IPS DF 6.9 (cell line): ENCODE measurements at regions not wholly inside any gene's neighbourhood (a gene's known extent, or its start where the extent isn't known, plus 50 kb on each side); places are given as distances from the start of the nearest gene placed in this dataset.
"Not testable (repeated sequence)": the region's sequence is repeated elsewhere in the genome, so short reads cannot be mapped to it uniquely, and the experiment has no call there.

Experiments used
- DNase-seq: peaks from one replicate; pipeline ENCODE4 v3.0.0-alpha.2; 2013; ENCODE audit warnings: low read depth, low spot score
- H3K27ac ChIP-seq: one replicate; pipeline ENCODE4 v1.5.1; 2013; ENCODE audit warnings: low read length, control low read depth
- H3K27me3 ChIP-seq: 2 replicates; pipeline ENCODE4 v1.6.1; 2013; ENCODE audit warnings: mild to moderate bottlenecking, low read length; ENCODE audit not compliant: control insufficient read depth, insufficient read depth
- H3K36me3 ChIP-seq: 2 replicates; pipeline ENCODE4 v1.6.1; 2013; ENCODE audit warnings: low read length; ENCODE audit not compliant: control insufficient read depth, insufficient read depth
- H3K4me1 ChIP-seq: 2 replicates; pipeline ENCODE4 v1.6.1; 2013; ENCODE audit warnings: low read length; ENCODE audit not compliant: control insufficient read depth, insufficient read depth
- H3K4me3 ChIP-seq: 2 replicates; pipeline ENCODE4 v1.5.1; 2013; ENCODE audit warnings: mild to moderate bottlenecking, low read length
- H3K9me3 ChIP-seq: 2 replicates; pipeline ENCODE4 v1.6.1; 2013; ENCODE audit warnings: low read length, inconsistent platforms; ENCODE audit not compliant: control insufficient read depth, insufficient read depth
- WGBS: extraction: QIAGEN DNeasy Blood & Tissue Kit; methylation state at CpG from one replicate; pipeline ENCODE4 v1.1.7; 2013; ENCODE audit warnings: mixed read lengths, missing lambda C conversion rate; ENCODE audit not compliant: insufficient read length, insufficient coverage; 5-methylcytosine and 5-hydroxymethylcytosine counted together

DNA sequence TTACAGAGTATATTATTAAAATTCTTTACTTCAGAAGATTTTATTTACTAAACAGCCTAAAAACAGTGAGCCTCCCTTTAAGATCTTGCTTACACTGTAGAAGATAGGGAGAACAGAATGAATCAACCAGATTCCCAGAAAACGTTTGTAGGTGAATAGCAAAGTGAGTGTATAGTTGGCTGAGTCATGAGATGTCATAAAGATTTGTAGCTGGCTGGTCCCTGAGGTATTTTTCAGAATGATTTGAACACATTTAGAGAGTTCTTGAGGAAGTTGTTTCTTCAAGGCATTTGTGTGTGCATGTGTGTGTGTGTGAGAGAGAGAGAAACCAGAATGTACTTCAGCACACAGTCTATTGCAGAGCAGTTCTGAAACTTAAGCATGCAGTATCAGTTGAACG is 159.4 kb upstream of the PRR16 start:
- no peak overlapping the region for H3K4me3 ChIP-seq
- WGBS: no CpG with 5 or more reads among the region's 2 CpGs
- no peaks in the 10 kb centered on the region for H3K27me3 ChIP-seq
- H3K9me3 ChIP-seq: no peaks in the 10 kb centered on the region
- no peaks in the 10 kb centered on the region for H3K4me1 ChIP-seq
- no peak for DNase-seq
- H3K36me3 ChIP-seq: no peaks in the 10 kb centered on the region
- no peak overlapping the region for H3K27ac ChIP-seq

DNA sequence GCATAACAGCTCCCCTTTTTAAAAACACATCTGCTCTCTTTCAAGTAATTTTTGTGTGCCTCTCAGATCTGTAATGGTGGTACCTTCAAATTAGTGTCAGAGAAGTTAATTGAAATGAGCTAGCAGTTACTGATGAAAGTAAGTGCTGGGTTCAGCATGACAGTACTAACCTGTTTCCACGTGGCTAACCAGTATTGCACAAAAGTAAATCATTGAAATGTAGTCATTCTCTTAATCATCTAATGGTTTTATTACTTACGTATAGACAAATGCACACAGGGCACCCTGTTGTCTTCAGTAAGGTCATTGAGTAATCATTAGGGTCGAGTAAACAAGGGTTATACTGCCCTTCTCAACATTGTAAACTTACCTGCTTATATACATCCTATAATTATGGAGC is 157.8 kb upstream of the PRR16 start:
- Histone ChIP-seq H3K27ac (no peak overlapping the region), H3K36me3 (no peaks in the 10 kb centered on the region), H3K9me3 (no peaks in the 10 kb centered on the region), H3K4me3 (no peak overlapping the region), H3K4me1 (no peaks in the 10 kb centered on the region), H3K27me3 (no peaks in the 10 kb centered on the region)
- WGBS: no CpG with 5 or more reads among the region's 3 CpGs
- no peak for DNase-seq

DNA sequence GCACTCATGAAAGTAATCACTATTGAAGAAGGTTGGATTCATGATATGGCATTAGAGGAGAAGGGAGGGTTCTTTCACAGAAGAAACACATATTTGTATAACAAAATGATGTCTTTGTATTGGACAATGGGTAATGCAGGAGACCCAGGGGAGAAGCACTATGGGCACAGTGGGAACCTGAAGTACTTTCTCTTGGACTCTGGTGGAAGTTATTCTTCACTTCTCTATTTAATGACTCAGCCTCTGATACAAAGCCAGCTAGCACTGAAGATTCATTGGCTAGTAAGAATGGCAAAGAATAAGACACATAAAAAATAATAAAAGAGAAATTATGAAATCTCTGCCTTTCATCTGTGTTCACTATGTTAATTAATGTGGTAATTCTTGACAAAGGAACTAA is 149.9 kb upstream of the PRR16 start:
- no peak for DNase-seq
- no peaks in the 10 kb centered on the region for H3K36me3 ChIP-seq
- H3K27me3 ChIP-seq: no peaks in the 10 kb centered on the region
- H3K4me1 ChIP-seq: no peaks in the 10 kb centered on the region
- H3K9me3 ChIP-seq: no peaks in the 10 kb centered on the region
- no peak overlapping the region for H3K27ac ChIP-seq
- H3K4me3 ChIP-seq: no peak overlapping the region

DNA sequence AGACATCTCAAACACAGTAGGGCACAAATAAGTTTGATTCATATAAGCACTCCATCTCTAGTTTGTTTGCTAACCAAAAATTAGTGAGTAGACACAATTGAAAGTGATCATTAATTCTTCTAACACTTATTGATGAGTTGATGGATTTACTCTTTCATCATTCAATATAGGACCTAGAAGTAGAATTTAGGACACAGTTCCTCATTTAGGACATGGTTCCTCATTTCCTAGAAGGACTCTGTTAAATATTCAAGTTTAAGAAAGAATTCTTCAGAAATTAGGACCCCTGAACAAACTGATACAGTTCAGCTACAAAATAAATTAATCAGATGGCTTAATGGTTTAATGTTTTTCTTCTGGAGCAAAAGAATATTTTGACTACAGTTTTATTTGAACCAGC is 143.5 kb upstream of the PRR16 start:
- H3K27me3 ChIP-seq: no peaks in the 10 kb centered on the region
- no peaks in the 10 kb centered on the region for H3K4me1 ChIP-seq
- no peak overlapping the region for H3K27ac ChIP-seq
- H3K9me3 ChIP-seq: no peaks in the 10 kb centered on the region
- DNase-seq: no peak
- no peaks in the 10 kb centered on the region for H3K36me3 ChIP-seq
- H3K4me3 ChIP-seq: no peak overlapping the region

DNA sequence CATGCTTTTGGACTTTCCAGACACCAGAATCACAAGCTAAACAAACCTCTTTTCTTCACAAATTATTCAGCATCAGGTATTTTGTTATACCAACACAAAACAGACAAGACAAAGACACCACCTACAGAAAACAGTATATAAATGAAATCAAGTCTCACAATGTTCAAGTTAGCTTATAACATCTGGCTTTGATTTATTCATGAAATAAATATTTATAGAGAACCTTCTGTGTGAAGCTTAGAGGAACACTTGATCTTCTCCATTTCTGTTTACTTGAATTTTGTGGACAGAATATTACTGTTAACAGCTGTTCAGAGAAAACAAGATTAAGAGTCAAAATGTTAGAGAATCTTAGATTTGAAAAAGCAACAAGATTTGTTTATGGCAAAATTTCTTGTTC is 137.4 kb upstream of the PRR16 start:
- no peaks in the 10 kb centered on the region for H3K36me3 ChIP-seq
- H3K27me3 ChIP-seq: no peaks in the 10 kb centered on the region
- no peak overlapping the region for H3K4me3 ChIP-seq

DNA sequence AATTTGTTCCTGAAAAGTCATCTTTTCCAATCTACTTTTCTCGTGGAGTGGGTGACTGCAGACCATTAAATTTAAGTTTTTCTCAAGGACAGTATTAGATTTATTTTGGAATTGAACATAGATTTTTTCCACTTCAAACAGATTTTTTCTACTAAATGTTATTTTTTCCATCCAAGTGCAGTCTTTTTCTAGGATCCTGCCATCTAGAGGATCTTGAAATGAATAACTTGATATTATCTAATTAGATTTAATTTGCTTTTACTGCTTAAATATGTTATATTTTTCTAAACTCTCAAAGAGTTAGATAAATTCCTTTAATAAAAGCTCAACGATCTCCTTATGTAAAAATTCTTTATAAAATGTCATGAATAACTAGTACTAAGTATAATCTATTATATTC is 136.9 kb upstream of the PRR16 start:
- DNase-seq: no peak
- WGBS: no CpG with 5 or more reads among the region's 2 CpGs
- H3K27ac ChIP-seq: no peak overlapping the region
- H3K27me3 ChIP-seq: no peaks in the 10 kb centered on the region
- no peak overlapping the region for H3K4me3 ChIP-seq
- H3K4me1 ChIP-seq: no peaks in the 10 kb centered on the region
- no peaks in the 10 kb centered on the region for H3K36me3 ChIP-seq
- no peaks in the 10 kb centered on the region for H3K9me3 ChIP-seq

More for the DNA sequence above, 137.4 kb upstream of the PRR16 start:
- no peak for DNase-seq
- no peaks in the 10 kb centered on the region for H3K9me3 ChIP-seq
- no peaks in the 10 kb centered on the region for H3K4me1 ChIP-seq
- H3K27ac ChIP-seq: no peak overlapping the region

DNA sequence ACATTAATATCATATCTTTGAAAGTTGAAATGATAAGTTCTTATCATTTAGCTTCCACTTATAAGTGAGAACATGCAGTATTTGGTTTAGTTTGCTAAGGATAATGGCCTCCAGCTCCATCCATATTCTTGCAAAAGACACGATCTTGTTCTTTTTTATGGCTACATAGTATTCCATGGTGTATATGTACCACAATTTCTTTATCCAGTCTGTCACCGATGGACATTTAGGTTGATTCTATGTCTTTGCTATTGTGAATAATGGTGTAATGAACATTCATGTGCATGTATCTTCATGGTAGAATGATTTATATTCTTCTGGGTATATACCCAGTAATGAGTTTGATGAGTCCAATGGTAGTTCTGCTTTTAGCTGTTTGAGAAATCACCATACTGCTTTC is 135.0 kb upstream of the PRR16 start:
- DNase-seq: no peak
- H3K27me3 ChIP-seq: no peaks in the 10 kb centered on the region
- no peak overlapping the region for H3K4me3 ChIP-seq
- no CpG with 5 or more reads among the region's 2 CpGs for WGBS
- H3K27ac ChIP-seq: no peak overlapping the region
- H3K36me3 ChIP-seq: no peaks in the 10 kb centered on the region
- H3K4me1 ChIP-seq: no peaks in the 10 kb centered on the region
- no peaks in the 10 kb centered on the region for H3K9me3 ChIP-seq

DNA sequence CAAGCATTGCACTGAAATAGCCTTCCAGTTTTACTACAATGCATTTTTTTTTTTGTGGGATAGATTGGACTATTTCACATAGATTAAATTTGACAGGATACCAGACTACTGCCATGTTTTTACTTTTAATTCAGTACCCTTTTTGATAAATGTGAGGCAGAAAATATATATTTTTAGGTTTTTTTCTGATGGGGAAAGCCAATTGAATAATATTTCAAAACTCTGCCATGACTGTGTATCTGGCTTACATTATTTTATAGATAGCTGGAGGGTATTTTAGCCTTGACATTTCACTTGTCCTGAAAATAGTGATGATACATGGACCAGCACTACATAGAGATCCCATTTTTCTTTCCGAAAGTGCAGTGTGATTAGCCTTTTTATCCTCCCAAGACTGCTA is 133.5 kb upstream of the PRR16 start:
- Histone ChIP-seq H3K27me3 (no peaks in the 10 kb centered on the region), H3K36me3 (no peaks in the 10 kb centered on the region), H3K27ac (no peak overlapping the region), H3K9me3 (no peaks in the 10 kb centered on the region), H3K4me1 (no peaks in the 10 kb centered on the region), H3K4me3 (no peak overlapping the region)
- no peak for DNase-seq
- WGBS: no CpG with 5 or more reads among the region's 1 CpG

DNA sequence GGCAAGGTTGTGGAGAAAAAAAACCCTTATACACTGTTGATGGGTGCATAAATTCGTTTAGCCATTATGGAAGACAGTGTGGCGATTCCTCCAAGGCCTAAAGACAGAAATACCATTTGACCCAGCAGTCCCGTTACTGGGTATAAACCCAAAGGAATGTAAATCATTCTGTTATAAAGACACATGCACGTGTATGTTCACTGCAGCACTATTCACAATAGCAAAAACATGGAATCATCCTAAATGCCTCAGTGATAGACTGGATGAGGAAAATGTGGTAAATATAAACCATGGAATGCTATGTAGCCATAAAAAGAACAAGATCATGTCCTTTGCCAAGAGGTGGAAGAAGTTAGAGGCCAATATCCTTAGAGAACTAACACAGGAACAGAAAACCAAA is 119.9 kb upstream of the PRR16 start:
- Histone ChIP-seq H3K9me3 (no peaks in the 10 kb centered on the region), H3K4me1 (no peaks in the 10 kb centered on the region), H3K27ac (no peak overlapping the region), H3K36me3 (no peaks in the 10 kb centered on the region), H3K4me3 (no peak overlapping the region), H3K27me3 (no peaks in the 10 kb centered on the region)
- DNase-seq: no peak
- WGBS: no CpG with 5 or more reads among the region's 4 CpGs

DNA sequence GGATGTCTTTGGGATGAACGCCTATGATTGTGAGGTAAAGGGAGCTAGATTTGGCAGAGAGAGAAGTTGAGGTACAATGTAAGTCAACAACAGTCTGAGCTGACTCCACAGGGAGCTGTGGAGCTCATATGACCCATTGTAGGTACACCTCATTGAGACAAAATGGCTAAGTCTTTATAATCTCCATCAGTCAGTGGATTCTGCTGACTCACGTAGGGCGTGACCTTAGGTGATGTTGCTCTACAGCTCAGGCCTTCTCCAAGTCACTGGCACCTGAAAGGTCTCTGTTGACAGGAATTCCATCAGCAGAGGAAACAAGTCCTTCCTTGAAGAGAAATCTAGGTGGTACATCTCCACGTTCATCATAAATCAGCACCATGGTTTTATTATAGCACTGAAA is 118.2 kb upstream of the PRR16 start:
- Histone ChIP-seq H3K27me3 (no peaks in the 10 kb centered on the region), H3K4me1 (no peaks in the 10 kb centered on the region), H3K36me3 (no peaks in the 10 kb centered on the region), H3K9me3 (no peaks in the 10 kb centered on the region; the same call in 1 of the 2 replicates), H3K27ac (no peak overlapping the region), H3K4me3 (no peak overlapping the region)
- WGBS: no CpG with 5 or more reads among the region's 4 CpGs
- no peak for DNase-seq

DNA sequence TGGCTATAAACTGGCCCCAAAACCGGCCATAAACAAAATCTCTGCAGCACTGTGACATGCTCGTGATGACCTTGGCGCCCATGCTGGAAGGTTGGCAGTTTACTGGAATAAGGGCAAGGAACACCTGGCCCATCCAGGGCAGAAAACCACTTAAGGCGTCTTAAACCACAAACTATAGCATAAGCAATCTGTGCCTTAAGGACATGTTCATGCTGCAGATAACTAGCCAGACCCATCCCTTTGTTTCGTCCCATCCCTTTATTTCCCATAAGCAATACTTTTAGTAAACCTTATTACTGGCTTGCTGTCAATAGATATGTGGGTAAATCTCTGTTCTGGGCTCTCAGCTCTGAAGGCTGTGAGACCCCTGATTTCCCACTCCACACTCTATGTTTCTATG is 113.0 kb upstream of the PRR16 start:
- WGBS: no CpG with 5 or more reads among the region's 5 CpGs
- H3K9me3 ChIP-seq, H3K27ac ChIP-seq, DNase-seq, H3K4me3 ChIP-seq, H3K27me3 ChIP-seq, H3K36me3 ChIP-seq, H3K4me1 ChIP-seq: not testable (repeated sequence)
